Putamen (tissue), 1 donor: ENCODE measurements at regions not wholly inside any gene's neighbourhood (a gene's known extent, or its start where the extent isn't known, plus 50 kb on each side); places are given as distances from the start of the nearest gene placed in this dataset.
"Not testable (repeated sequence)": the region's sequence is repeated elsewhere in the genome, so short reads cannot be mapped to it uniquely, and the experiment has no call there.

Source experiments
- DNase-seq: peaks from one replicate; pipeline ENCODE4 v3.0.0-alpha.2; 2016; ENCODE audit warnings: low spot score

GRCh38 chr3:74830845-74831244 is 216.4 kb upstream of the CNTN3 start:
- not testable (repeated sequence) for DNase-seq

- DNase-seq: not testable (repeated sequence)
Measured at GRCh38 chr3:74825404-74825803, 210.9 kb upstream of the CNTN3 start.

- no peak for DNase-seq
Measured at GRCh38 chr3:74824366-74824765, 209.9 kb upstream of the CNTN3 start.

GRCh38 chr3:74814181-74814580 is 199.7 kb upstream of the CNTN3 start:
- DNase-seq: no peak

GRCh38 chr3:74812756-74813155 is 198.3 kb upstream of the CNTN3 start:
- DNase-seq: no peak

- no peak for DNase-seq
Measured at GRCh38 chr3:74808506-74809275, 194.2 kb upstream of the CNTN3 start.

- DNase-seq: no peak
Measured at GRCh38 chr3:74801924-74802323, 187.5 kb upstream of the CNTN3 start.

GRCh38 chr3:74789111-74789510 is 174.7 kb upstream of the CNTN3 start:
- DNase-seq: peak; percentile 47

GRCh38 chr3:74787011-74787410 is 172.6 kb upstream of the CNTN3 start:
- DNase-seq: peak; percentile 49

- no peak for DNase-seq
Measured at GRCh38 chr3:74771401-74771800, 156.9 kb upstream of the CNTN3 start.

- DNase-seq: no peak
Measured at GRCh38 chr3:74768010-74768409, 153.6 kb upstream of the CNTN3 start.

GRCh38 chr3:74766405-74766804 is 151.9 kb upstream of the CNTN3 start:
- DNase-seq: no peak

- DNase-seq: no peak
Measured at GRCh38 chr3:74763830-74764229, 149.4 kb upstream of the CNTN3 start.

- DNase-seq: no peak
Measured at GRCh38 chr3:74756674-74757073, 142.2 kb upstream of the CNTN3 start.

GRCh38 chr3:74752290-74752689 is 137.8 kb upstream of the CNTN3 start:
- DNase-seq: no peak

GRCh38 chr3:74751775-74752174 is 137.3 kb upstream of the CNTN3 start:
- no peak for DNase-seq

GRCh38 chr3:74750901-74751300 is 136.4 kb upstream of the CNTN3 start:
- DNase-seq: no peak

GRCh38 chr3:74739242-74739641 is 124.8 kb upstream of the CNTN3 start:
- DNase-seq: no peak

- DNase-seq: no peak
Measured at GRCh38 chr3:74722211-74722610, 107.8 kb upstream of the CNTN3 start.

- DNase-seq: no peak
Measured at GRCh38 chr3:74713977-74714376, 99.5 kb upstream of the CNTN3 start.

- no peak for DNase-seq
Measured at GRCh38 chr3:74711913-74712512, 97.6 kb upstream of the CNTN3 start.

GRCh38 chr3:74709951-74710350 is 95.5 kb upstream of the CNTN3 start:
- no peak for DNase-seq

- DNase-seq: no peak
Measured at GRCh38 chr3:74693696-74694393, 79.4 kb upstream of the CNTN3 start.
